Endothelial cell of umbilical vein (primary cell): ENCODE measurements at regions not wholly inside any gene's neighbourhood (a gene's known extent, or its start where the extent isn't known, plus 50 kb on each side); places are given as distances from the start of the nearest gene placed in this dataset.

Experiments
- BruUV-seq: library from RNA; stranded (reverse); fragments of 400-500 nt; replicated peaks from 2 replicates; lab custom pipeline; 2021; lab: Mats Ljungman, UMichigan
- CTCF ChIA-PET: fragments of 300-600, 350-600 bp; sonication (Branson Sonifier 250); formaldehyde crosslinking; loops from one replicate; lab custom pipeline; 2021; ENCODE audit warnings: antibody characterized with exemption, inconsistent platforms; lab: Charles Lee
- POLR2A ChIA-PET: fragments of 300-600, 350-600 bp; sonication (Branson Sonifier 250); formaldehyde crosslinking; loops from one replicate; lab custom pipeline; 2021; ENCODE audit warnings: antibody characterized with exemption, inconsistent platforms; lab: Charles Lee
- DNase-seq: peaks from one replicate; pipeline ENCODE4 v3.0.0-alpha.2; 2011; ENCODE audit warnings: low read depth, low spot score
- FAIRE-seq: peaks from 2 replicates; lab custom pipeline; 2011; peaks lifted over from hg19 to GRCh38; lab: Jason Lieb, UNC
- H2AFZ ChIP-seq: 2 replicates; pipeline ENCODE4 v1.6.0; 2012; ENCODE audit warnings: low read depth, low read length, control low read depth, inconsistent platforms
- H3K27ac ChIP-seq: 2 replicates; pipeline ENCODE4 v1.5.1; 2011; ENCODE audit warnings: low read depth, mild to moderate bottlenecking, control low read depth, low read length, moderate library complexity; ENCODE audit not compliant: insufficient read depth
- H3K27me3 ChIP-seq, 2 experiments: 2 replicates each; pipeline versions ENCODE4 v1.6.0 to v1.6.1; 2011; ENCODE audit warnings: low read length in 2 of 2, mixed read lengths in 1 of 2; ENCODE audit not compliant: control insufficient read depth in 2 of 2, insufficient read depth in 2 of 2
- H3K36me3 ChIP-seq, 2 experiments: 2 replicates in 1 of 2; 3 replicates in 1 of 2; pipeline ENCODE4 v1.5.1; 2011; ENCODE audit warnings: low read length in 2 of 2, mild to moderate bottlenecking in 1 of 2, moderate library complexity in 1 of 2; ENCODE audit not compliant: control insufficient read depth in 2 of 2, insufficient read depth in 2 of 2; ENCODE audit errors: extremely low read depth in 1 of 2
- H3K4me1 ChIP-seq: 3 replicates; pipeline ENCODE4 v1.5.1; 2011; ENCODE audit warnings: mild to moderate bottlenecking, low read length; ENCODE audit not compliant: control insufficient read depth, insufficient read depth; ENCODE audit errors: extremely low read depth
- H3K4me2 ChIP-seq: 2 replicates; pipeline ENCODE4 v1.6.1; 2011; ENCODE audit warnings: low read length, control low read depth, mixed read lengths; ENCODE audit not compliant: insufficient read depth
- H3K4me3 ChIP-seq, 3 experiments: fragments of 200-600 bp in 1 of 3; sonication (generic), shearing (Covaris generic) in 1 of 3; replicated peaks in 1 of 3; 2 replicates each; pipeline ENCODE4 v1.5.1; 2011 to 2016; ENCODE audit warnings: control low read depth in 3 of 3, low read length in 3 of 3, mild to moderate bottlenecking in 2 of 3, inconsistent platforms in 1 of 3, low read depth in 1 of 3, moderate library complexity in 1 of 3; ENCODE audit not compliant: insufficient read depth in 1 of 3
- H3K79me2 ChIP-seq: 2 replicates; pipeline ENCODE4 v1.6.0; 2012; ENCODE audit warnings: low read length, inconsistent platforms; ENCODE audit not compliant: control insufficient read depth, insufficient read depth
- H3K9ac ChIP-seq: replicated peaks from 2 replicates; pipeline ENCODE3; 2011; ENCODE audit warnings: low read length, control low read depth; ENCODE audit not compliant: insufficient read depth; ENCODE audit errors: extremely low read depth
- H3K9me1 ChIP-seq: replicated peaks from 3 replicates; pipeline ENCODE4 v1.6.0; 2011; ENCODE audit warnings: mild to moderate bottlenecking, low read length; ENCODE audit not compliant: control insufficient read depth, insufficient read depth; ENCODE audit errors: extremely low read depth
- H3K9me3 ChIP-seq: replicated peaks from 2 replicates; pipeline ENCODE4 v1.5.1; 2012; ENCODE audit warnings: low read length, inconsistent platforms; ENCODE audit not compliant: control insufficient read depth, insufficient read depth
- H4K20me1 ChIP-seq: replicated peaks from 2 replicates; pipeline ENCODE3; 2011; ENCODE audit warnings: mild to moderate bottlenecking, low read length; ENCODE audit not compliant: control insufficient read depth, insufficient read depth; ENCODE audit errors: extremely low read depth
- CTCF ChIP-seq, 2 donors: IDR thresholded peaks; 1 replicate in 1 of 2; 2 replicates in 1 of 2; pipeline ENCODE4 v1.5.1; 2011; ENCODE audit warnings: low read length in 2 of 2, mild to moderate bottlenecking in 2 of 2, moderate library complexity in 2 of 2, control low read depth in 1 of 2, inconsistent platforms in 1 of 2, low read depth in 1 of 2; ENCODE audit not compliant: insufficient read depth in 1 of 2; ENCODE audit errors: extremely low read depth in 1 of 2
- EZH2 ChIP-seq: IDR thresholded peaks from 2 replicates; pipeline ENCODE4 v1.6.1; 2012; ENCODE audit warnings: borderline replicate concordance, low read depth, mild to moderate bottlenecking, moderate library complexity, low read length, inconsistent platforms; ENCODE audit not compliant: severe bottlenecking
- FOS ChIP-seq: IDR thresholded peaks from 2 replicates; pipeline ENCODE4 v1.6.1; 2011; ENCODE audit warnings: mild to moderate bottlenecking, low read length, moderate library complexity, borderline replicate concordance; ENCODE audit not compliant: insufficient read depth
- GATA2 ChIP-seq: IDR thresholded peaks from 2 replicates; pipeline ENCODE4 v1.7.0; 2011; ENCODE audit warnings: low read depth, mild to moderate bottlenecking, moderate library complexity, mixed read lengths, low read length; ENCODE audit not compliant: insufficient read length, insufficient read depth
- JUN ChIP-seq: IDR thresholded peaks from 2 replicates; pipeline ENCODE4 v1.6.1; 2011; ENCODE audit warnings: borderline replicate concordance, low read depth; ENCODE audit not compliant: insufficient read length, insufficient read depth
- MAX ChIP-seq: IDR thresholded peaks from 2 replicates; pipeline ENCODE4 v1.6.1; 2011; ENCODE audit not compliant: insufficient read depth, insufficient read length
- MYC ChIP-seq: IDR thresholded peaks from one replicate; pipeline ENCODE4 v1.6.1; 2011; ENCODE audit warnings: mild to moderate bottlenecking, low read depth, low read length
- POLR2A ChIP-seq: IDR thresholded peaks from 2 replicates; pipeline ENCODE4 v1.6.1; 2012; ENCODE audit warnings: low read depth, mild to moderate bottlenecking, control low read depth, low read length
- POLR2AphosphoS5 ChIP-seq: IDR thresholded peaks from 2 replicates; pipeline ENCODE4 v1.6.1; 2012; ENCODE audit warnings: low read depth, mild to moderate bottlenecking, control low read depth, low read length, moderate library complexity; ENCODE audit not compliant: insufficient read depth
- dilution Hi-C: fragments of 300-500 bp; cut with MboI; formaldehyde crosslinking; loops from one replicate; pipeline ENCODE4 v1.15.0; 2019; ENCODE audit warnings: low sequenced_read_pairs; ENCODE audit not compliant: extremely low pct_ligation_motif_present
- intact Hi-C: fragments of 100-400 bp; cut with micrococcal nuclease; formaldehyde crosslinking; loops from one replicate; pipeline ENCODE4 v1.10.0; 2022

- H2AFZ ChIP-seq, result no peak overlapping the region
- no peaks in the 10 kb centered on the region for H3K36me3 ChIP-seq
- H4K20me1 ChIP-seq, result no peaks in the 10 kb centered on the region
- no peak overlapping the region for H3K27ac ChIP-seq
- H3K4me2 ChIP-seq, result no peak overlapping the region
- no peak for TF ChIP-seq MYC
- TF ChIP-seq POLR2AphosphoS5, result no peak
- no peak for TF ChIP-seq EZH2
- no peak for TF ChIP-seq MAX
- TF ChIP-seq FOS, result no peak
- TF ChIP-seq JUN, result no peak
- TF ChIP-seq CTCF (IDR thresholded peaks at IDR 0.05; ENCODE audit: extremely low read depth in 1 of 2, insufficient read depth in 1 of 2, low read depth in 1 of 2, low read length in 2 of 2), result no peak
- TF ChIP-seq POLR2A, result no peak
- TF ChIP-seq GATA2, result no peak
- intact Hi-C loops (no loop called here), dilution Hi-C loops (no loop called here)
- BruUV-seq, result no TSS peak
- CTCF ChIA-PET, result no interaction called here
- H3K4me3 ChIP-seq, result no peak overlapping the region
- H3K9me1 ChIP-seq, result no peaks in the 10 kb centered on the region
- H3K9ac ChIP-seq, result no peak overlapping the region
- no peaks in the 10 kb centered on the region for H3K79me2 ChIP-seq
- no peaks in the 10 kb centered on the region for H3K4me1 ChIP-seq
- POLR2A ChIA-PET, result no interaction called here
- no peaks in the 10 kb centered on the region for H3K9me3 ChIP-seq
- DNase-seq (no peak), FAIRE-seq (no peak)
- H3K27me3 ChIP-seq, result no peaks in the 10 kb centered on the region
These were observed 250.1 kb downstream of the ADGRD1 start for GRCh38 chr12:131203666-131204415.
